OCI-LY3 (cell line): ENCODE measurements at regions not wholly inside any gene's neighbourhood (a gene's known extent, or its start where the extent isn't known, plus 50 kb on each side); places are given as distances from the start of the nearest gene placed in this dataset.

Experiments
- H2AFZ ChIP-seq: fragments of 200-600, 300-600 bp; shearing (Covaris generic); 2 replicates; pipeline ENCODE4 v1.6.0; 2014; ENCODE audit warnings: antibody characterized with exemption, low read depth, low read length
- H3K27ac ChIP-seq: fragments of 200-600, 300-600 bp; sonication (generic); 2 replicates; pipeline ENCODE4 v1.5.1; 2014; ENCODE audit warnings: mild to moderate bottlenecking, low read length, moderate library complexity, mixed read lengths
- H3K27me3 ChIP-seq: fragments of 200-600, 300-600 bp; sonication (generic); 2 replicates; pipeline ENCODE4 v1.6.1; 2014; ENCODE audit warnings: low read depth, low read length, mixed read lengths
- H3K36me3 ChIP-seq: fragments of 200-600, 300-600 bp; sonication (generic); replicated peaks from 2 replicates; pipeline ENCODE3; 2014; ENCODE audit warnings: low read depth, low read length, mixed read lengths
- H3K4me1 ChIP-seq: fragments of 300-600, 200-600 bp; sonication (generic); 2 replicates; pipeline ENCODE4 v1.6.1; 2014; ENCODE audit warnings: low read length, mixed read lengths
- H3K4me2 ChIP-seq: fragments of 200-600, 300-600 bp; sonication (generic); 2 replicates; pipeline ENCODE4 v1.6.1; 2014; ENCODE audit warnings: low read length, mixed read lengths
- H3K4me3 ChIP-seq: fragments of 300-600, 200-600 bp; sonication (generic); 2 replicates; pipeline ENCODE4 v1.5.1; 2014; ENCODE audit warnings: antibody characterized with exemption, mild to moderate bottlenecking, low read length, moderate library complexity
- H3K79me2 ChIP-seq: fragments of 300-600, 200-600 bp; shearing (Covaris generic); 2 replicates; pipeline ENCODE4 v1.6.1; 2014; ENCODE audit warnings: mild to moderate bottlenecking, low read length, mixed read lengths
- H3K9ac ChIP-seq: fragments of 300-600, 200-600 bp; shearing (Covaris generic); 2 replicates; pipeline ENCODE4 v1.6.0; 2014; ENCODE audit warnings: mild to moderate bottlenecking, low read length, moderate library complexity
- H3K9me3 ChIP-seq: fragments of 200-600, 300-600 bp; shearing (Covaris generic); 2 replicates; pipeline ENCODE4 v1.6.1; 2014; ENCODE audit warnings: low read length, mixed read lengths; ENCODE audit not compliant: insufficient read depth
- H4K20me1 ChIP-seq: fragments of 200-600, 300-600 bp; sonication (generic); 2 replicates; pipeline ENCODE4 v1.6.1; 2016; ENCODE audit warnings: low read length, mixed read lengths; ENCODE audit not compliant: insufficient read depth
- EZH2phosphoT487 ChIP-seq: fragments of 200-600 bp; shearing (Covaris generic); IDR thresholded peaks from 2 replicates; pipeline ENCODE4 v1.6.1; 2018; ENCODE audit warnings: antibody characterized with exemption, mixed run types, low read depth
- TF ChIP-seq, protein P1 (sequence below): fragments of 200-600, 300-600 bp; sonication (generic); IDR thresholded peaks from 2 replicates; pipeline ENCODE4 v1.5.1; 2014; ENCODE audit warnings: antibody characterized with exemption, low read length, low read depth

DNA sequence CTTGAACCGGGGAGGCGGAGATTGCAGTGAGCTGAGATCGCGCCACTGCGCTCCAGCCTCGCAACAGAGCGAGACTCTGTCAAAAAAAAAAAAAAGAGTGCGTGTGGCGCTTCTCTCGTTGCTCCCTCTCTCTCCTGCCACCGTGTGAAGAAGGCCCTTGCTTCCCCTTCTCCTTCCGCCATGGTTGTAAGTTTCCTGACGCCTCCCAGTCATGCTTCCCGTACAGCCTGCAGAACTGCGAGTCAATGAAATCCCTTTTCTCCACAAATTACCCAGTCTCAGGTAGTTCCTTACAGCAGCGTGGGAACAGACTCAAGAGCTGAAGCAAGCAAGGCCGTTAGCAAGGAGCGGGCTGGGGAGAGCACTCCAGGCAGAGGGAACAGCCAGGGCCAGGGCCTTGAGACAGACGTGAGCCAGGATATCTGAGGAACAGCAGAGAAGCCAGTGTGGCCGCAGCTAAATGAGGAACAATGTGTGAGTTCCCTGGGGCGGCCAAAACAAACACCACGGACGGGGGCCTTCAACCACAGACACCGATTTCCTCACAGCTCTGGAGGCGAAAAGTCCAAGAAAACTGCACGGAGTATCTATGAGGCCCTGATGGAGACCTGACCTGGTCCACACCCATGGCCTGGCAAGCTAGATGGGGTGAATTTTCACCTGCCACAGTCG, 54.2 kb upstream of the ETS2 start:
- Histone ChIP-seq H3K27ac (no peak overlapping the region), H3K36me3 (no peaks in the 10 kb centered on the region), H2AFZ (no peak overlapping the region), H3K4me1 (no peaks in the 10 kb centered on the region), H3K9me3 (no peaks in the 10 kb centered on the region), H3K4me3 (no peak overlapping the region), H3K4me2 (no peak overlapping the region), H3K27me3 (peaks cover 22% of the 10 kb centered on the region; the same call in 1 of the 2 replicates), H4K20me1 (no peaks in the 10 kb centered on the region), H3K79me2 (no peaks in the 10 kb centered on the region), H3K9ac (no peak overlapping the region)
- TF ChIP-seq, protein P1, sequence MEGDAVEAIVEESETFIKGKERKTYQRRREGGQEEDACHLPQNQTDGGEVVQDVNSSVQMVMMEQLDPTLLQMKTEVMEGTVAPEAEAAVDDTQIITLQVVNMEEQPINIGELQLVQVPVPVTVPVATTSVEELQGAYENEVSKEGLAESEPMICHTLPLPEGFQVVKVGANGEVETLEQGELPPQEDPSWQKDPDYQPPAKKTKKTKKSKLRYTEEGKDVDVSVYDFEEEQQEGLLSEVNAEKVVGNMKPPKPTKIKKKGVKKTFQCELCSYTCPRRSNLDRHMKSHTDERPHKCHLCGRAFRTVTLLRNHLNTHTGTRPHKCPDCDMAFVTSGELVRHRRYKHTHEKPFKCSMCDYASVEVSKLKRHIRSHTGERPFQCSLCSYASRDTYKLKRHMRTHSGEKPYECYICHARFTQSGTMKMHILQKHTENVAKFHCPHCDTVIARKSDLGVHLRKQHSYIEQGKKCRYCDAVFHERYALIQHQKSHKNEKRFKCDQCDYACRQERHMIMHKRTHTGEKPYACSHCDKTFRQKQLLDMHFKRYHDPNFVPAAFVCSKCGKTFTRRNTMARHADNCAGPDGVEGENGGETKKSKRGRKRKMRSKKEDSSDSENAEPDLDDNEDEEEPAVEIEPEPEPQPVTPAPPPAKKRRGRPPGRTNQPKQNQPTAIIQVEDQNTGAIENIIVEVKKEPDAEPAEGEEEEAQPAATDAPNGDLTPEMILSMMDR: no peak
- no peak for TF ChIP-seq EZH2phosphoT487

DNA sequence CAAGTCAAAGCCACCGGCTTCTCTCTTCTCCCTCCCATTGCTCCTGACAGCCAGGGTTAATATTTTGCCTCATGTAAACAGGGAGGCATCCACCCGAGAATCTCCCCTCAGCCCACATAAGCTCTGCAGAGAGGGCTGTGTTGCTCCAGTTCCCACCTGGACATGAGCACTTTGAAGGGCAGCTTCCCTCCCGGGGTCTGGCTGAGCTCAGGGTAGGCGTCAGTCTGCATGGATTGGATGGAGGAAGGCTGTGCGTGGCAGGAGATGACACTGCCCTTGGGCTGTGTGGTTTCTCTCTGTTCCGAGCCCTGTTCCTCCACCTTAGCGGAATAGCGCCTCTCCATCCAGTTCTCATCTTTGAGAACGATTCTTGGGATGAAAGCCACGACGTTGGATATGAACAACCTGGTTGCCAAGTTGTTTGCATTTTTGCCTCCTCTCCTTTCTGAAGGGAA, 53.7 kb upstream of the ETS2 start:
- Histone ChIP-seq H4K20me1 (no peaks in the 10 kb centered on the region), H3K36me3 (no peaks in the 10 kb centered on the region), H3K9ac (no peak overlapping the region), H3K27me3 (peaks cover 22% of the 10 kb centered on the region; the same call in 1 of the 2 replicates), H3K27ac (no peak overlapping the region), H3K4me1 (no peaks in the 10 kb centered on the region), H3K79me2 (no peaks in the 10 kb centered on the region), H3K4me2 (no peak overlapping the region), H3K9me3 (no peaks in the 10 kb centered on the region), H2AFZ (no peak overlapping the region), H3K4me3 (no peak overlapping the region)
- no peak for TF ChIP-seq EZH2phosphoT487

DNA sequence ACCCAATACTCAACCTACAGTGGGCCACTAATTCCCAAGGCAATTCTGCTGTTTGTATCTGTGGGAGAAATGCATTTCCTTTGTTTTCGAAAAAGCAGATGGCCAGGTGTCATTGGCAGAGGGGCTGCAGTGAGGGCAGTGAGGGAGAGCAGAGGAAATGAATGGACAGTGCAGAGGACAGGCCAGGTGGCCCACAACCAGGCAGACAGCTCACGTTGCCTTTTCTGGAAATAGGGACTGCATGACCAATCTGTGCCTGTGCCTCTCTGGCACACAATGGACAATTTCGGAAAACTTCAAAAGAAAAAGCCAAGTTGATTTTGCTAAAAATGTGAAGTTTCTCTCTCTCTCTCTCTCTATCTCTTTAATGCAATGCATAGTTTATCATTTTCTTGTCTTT, 52.6 kb upstream of the ETS2 start:
- Histone ChIP-seq H3K27me3 (peaks cover 14% of the 10 kb centered on the region; the same call in 1 of the 2 replicates), H2AFZ (no peak overlapping the region), H3K9ac (no peak overlapping the region), H3K27ac (no peak overlapping the region), H3K9me3 (no peaks in the 10 kb centered on the region), H3K4me2 (no peak overlapping the region), H3K79me2 (no peaks in the 10 kb centered on the region), H4K20me1 (no peaks in the 10 kb centered on the region), H3K4me3 (no peak overlapping the region), H3K36me3 (no peaks in the 10 kb centered on the region), H3K4me1 (no peaks in the 10 kb centered on the region)
- no peak for TF ChIP-seq EZH2phosphoT487
- TF ChIP-seq, protein P1: no peak

DNA sequence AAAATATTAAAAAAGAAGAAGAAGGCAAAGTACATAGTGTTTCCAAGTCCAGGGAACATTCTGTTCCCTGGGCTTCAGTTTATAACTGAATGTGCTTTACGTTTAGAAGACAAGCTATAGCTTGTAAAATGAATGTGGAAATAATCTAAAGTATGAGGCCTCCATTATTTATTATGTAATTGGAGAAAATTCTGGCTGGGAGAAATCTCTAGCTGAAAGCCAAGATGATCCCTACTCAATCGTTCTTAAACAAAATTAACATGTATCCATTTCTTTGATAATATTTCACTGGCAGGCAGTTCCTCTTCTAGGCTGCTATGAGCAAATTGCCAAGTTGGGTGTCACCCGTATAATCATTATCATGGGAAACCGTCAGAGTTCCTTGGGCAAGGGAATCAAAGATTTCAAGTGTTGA, 52.2 kb upstream of the ETS2 start:
- Histone ChIP-seq H4K20me1 (no peaks in the 10 kb centered on the region), H3K4me3 (no peak overlapping the region), H3K9ac (no peak overlapping the region), H3K27me3 (peaks cover 16% of the 10 kb centered on the region; the same call in 1 of the 2 replicates), H3K9me3 (no peaks in the 10 kb centered on the region), H3K4me1 (no peaks in the 10 kb centered on the region), H3K27ac (no peak overlapping the region), H3K4me2 (no peak overlapping the region), H3K36me3 (no peaks in the 10 kb centered on the region), H3K79me2 (no peaks in the 10 kb centered on the region), H2AFZ (no peak overlapping the region)
- TF ChIP-seq, protein P1: no peak
- no peak for TF ChIP-seq EZH2phosphoT487
